Endothelial cell (in vitro differentiated cells): ENCODE measurements at regions not wholly inside any gene's neighbourhood (a gene's known extent, or its start where the extent isn't known, plus 50 kb on each side); places are given as distances from the start of the nearest gene placed in this dataset.

Experiments used
- DNase-seq: peaks from one replicate; pipeline ENCODE4 v3.0.0; 2021; ENCODE audit warnings: low spot score
- H3K27ac Mint-ChIP-seq: one replicate; pipeline ENCODE4 v1.8.0; 2021; ENCODE audit warnings: mixed read lengths, inconsistent platforms; ENCODE audit not compliant: unreplicated experiment
- H3K27me3 Mint-ChIP-seq: one replicate; pipeline ENCODE4 v1.8.0; 2021; ENCODE audit warnings: mild to moderate bottlenecking, moderate library complexity, mixed read lengths, inconsistent platforms; ENCODE audit not compliant: unreplicated experiment
- H3K36me3 Mint-ChIP-seq: one replicate; pipeline ENCODE4 v1.8.0; 2021; ENCODE audit warnings: mild to moderate bottlenecking, low read depth, mixed read lengths, inconsistent platforms; ENCODE audit not compliant: unreplicated experiment
- H3K4me1 Mint-ChIP-seq: one replicate; pipeline ENCODE4 v1.8.0; 2021; ENCODE audit warnings: mild to moderate bottlenecking, mixed read lengths, inconsistent platforms; ENCODE audit not compliant: unreplicated experiment
- H3K4me3 Mint-ChIP-seq: one replicate; pipeline ENCODE4 v1.8.0; 2021; ENCODE audit warnings: mild to moderate bottlenecking, mixed read lengths, inconsistent platforms; ENCODE audit not compliant: unreplicated experiment
- H3K9me3 Mint-ChIP-seq: one replicate; pipeline ENCODE4 v1.8.0; 2021; ENCODE audit warnings: mixed read lengths, inconsistent platforms; ENCODE audit not compliant: unreplicated experiment
- CTCF ChIP-seq: fragments of 200-600 bp; sonication (generic); IDR thresholded peaks from one replicate; pipeline ENCODE4 v1.5.0; 2021; ENCODE audit warnings: antibody characterized with exemption; ENCODE audit not compliant: unreplicated experiment

GRCh38 chr9:7508516-7508915, 291.1 kb downstream of the DMAC1 start:
- TF ChIP-seq CTCF, result no peak
- Mint-ChIP-seq H3K27me3 (no peaks in the 10 kb centered on the region), H3K4me3 (no peak overlapping the region), H3K27ac (no peak overlapping the region), H3K4me1 (no peaks in the 10 kb centered on the region), H3K9me3 (no peaks in the 10 kb centered on the region), H3K36me3 (no peaks in the 10 kb centered on the region)
- no peak for DNase-seq

- DNase-seq, result no peak
- no peaks in the 10 kb centered on the region for H3K9me3 Mint-ChIP-seq
- H3K4me1 Mint-ChIP-seq, result no peaks in the 10 kb centered on the region
- H3K36me3 Mint-ChIP-seq, result no peaks in the 10 kb centered on the region
- H3K27me3 Mint-ChIP-seq, result no peaks in the 10 kb centered on the region
- no peak for TF ChIP-seq CTCF
- H3K4me3 Mint-ChIP-seq, result no peak overlapping the region
- H3K27ac Mint-ChIP-seq, result no peak overlapping the region
Observed at GRCh38 chr9:7507566-7508270, 291.9 kb downstream of the DMAC1 start.

- no peak overlapping the region for H3K4me3 Mint-ChIP-seq
- H3K36me3 Mint-ChIP-seq, result no peaks in the 10 kb centered on the region
- TF ChIP-seq CTCF, result no peak
- no peaks in the 10 kb centered on the region for H3K27me3 Mint-ChIP-seq
- no peak overlapping the region for H3K27ac Mint-ChIP-seq
- no peaks in the 10 kb centered on the region for H3K9me3 Mint-ChIP-seq
- H3K4me1 Mint-ChIP-seq, result no peaks in the 10 kb centered on the region
- DNase-seq, result no peak
Observed at GRCh38 chr9:7507026-7507425, 292.6 kb downstream of the DMAC1 start.

GRCh38 chr9:7500521-7500920, 299.1 kb downstream of the DMAC1 start:
- no peak for DNase-seq
- H3K36me3 Mint-ChIP-seq, result no peaks in the 10 kb centered on the region
- H3K27ac Mint-ChIP-seq, result no peak overlapping the region
- no peaks in the 10 kb centered on the region for H3K4me1 Mint-ChIP-seq
- no peaks in the 10 kb centered on the region for H3K9me3 Mint-ChIP-seq
- no peak overlapping the region for H3K4me3 Mint-ChIP-seq
- H3K27me3 Mint-ChIP-seq, result no peaks in the 10 kb centered on the region
- TF ChIP-seq CTCF, result no peak

- Mint-ChIP-seq H3K4me1 (no peaks in the 10 kb centered on the region), H3K36me3 (no peaks in the 10 kb centered on the region), H3K27ac (no peak overlapping the region), H3K4me3 (no peak overlapping the region), H3K9me3 (no peaks in the 10 kb centered on the region), H3K27me3 (no peaks in the 10 kb centered on the region)
- no peak for DNase-seq
- TF ChIP-seq CTCF, result no peak
Observed at GRCh38 chr9:7491641-7492040, 307.9 kb downstream of the DMAC1 start.
